HG02885 (cell line): ENCODE measurements at regions not wholly inside any gene's neighbourhood (a gene's known extent, or its start where the extent isn't known, plus 50 kb on each side); places are given as distances from the start of the nearest gene placed in this dataset.

ENCODE experiments used
- ATAC-seq: cut with Tn5 transposase; IDR thresholded peaks from one replicate; pipeline ENCODE4 v1.9.1; 2021; ENCODE audit warnings: mild to moderate bottlenecking; ENCODE audit not compliant: unreplicated experiment, poor library complexity

GRCh38 chr4:187286525-187286924, 562.9 kb upstream of the FAT1 start:
- ATAC-seq: no peak

- no peak for ATAC-seq
Measured at GRCh38 chr4:187289371-187289770, 565.7 kb upstream of the FAT1 start.

GRCh38 chr4:187294861-187295260, 571.2 kb upstream of the FAT1 start:
- ATAC-seq: no peak

DNA sequence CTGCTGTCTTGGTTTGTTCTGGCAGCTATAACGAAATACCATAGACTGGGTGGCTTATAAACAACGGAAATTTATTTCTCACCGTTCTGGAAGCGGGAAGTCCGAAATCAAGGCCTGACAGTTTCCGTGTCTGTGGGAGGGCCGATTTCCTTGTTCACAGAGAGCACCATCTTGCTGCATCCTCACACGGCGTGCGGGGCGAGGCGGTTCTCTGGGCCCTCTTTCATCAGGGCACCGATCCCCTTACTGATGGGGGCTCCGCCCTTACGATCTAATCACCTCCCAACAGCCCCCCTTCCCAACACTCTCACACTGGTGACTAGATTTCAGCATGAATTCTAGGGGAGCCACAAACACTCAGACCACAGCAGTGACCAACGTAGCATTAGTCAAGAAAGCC, 578.3 kb upstream of the FAT1 start:
- no peak for ATAC-seq

GRCh38 chr4:187302457-187303150, 578.9 kb upstream of the FAT1 start:
- ATAC-seq: no peak

- ATAC-seq: no peak
Measured at GRCh38 chr4:187304133-187304532, 580.5 kb upstream of the FAT1 start.

DNA sequence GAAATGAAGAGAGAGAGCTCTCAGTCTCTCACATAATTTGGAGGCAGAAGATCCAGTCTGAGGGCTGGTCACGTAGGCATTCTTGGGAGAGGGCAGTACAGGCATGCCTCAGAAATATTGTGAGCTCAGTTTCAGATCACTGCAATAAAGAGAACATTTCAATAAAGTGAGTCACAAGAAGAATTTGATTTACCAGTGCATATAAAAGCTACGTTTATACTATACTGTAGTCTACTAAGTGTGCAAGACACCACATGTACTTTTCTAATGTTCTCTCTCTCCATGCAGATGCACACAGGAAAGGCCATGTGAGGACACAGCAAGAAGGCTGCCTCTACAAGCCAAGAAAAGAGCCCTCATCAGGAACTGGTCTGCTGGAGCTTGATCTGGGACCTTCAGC, 583.5 kb upstream of the FAT1 start:
- ATAC-seq: no peak

GRCh38 chr4:187309456-187309855, 585.8 kb upstream of the FAT1 start:
- no peak for ATAC-seq

GRCh38 chr4:187312299-187312698, 588.6 kb upstream of the FAT1 start:
- ATAC-seq: no peak

- ATAC-seq: no peak
Measured at GRCh38 chr4:187317799-187318198, 594.1 kb upstream of the FAT1 start.

DNA sequence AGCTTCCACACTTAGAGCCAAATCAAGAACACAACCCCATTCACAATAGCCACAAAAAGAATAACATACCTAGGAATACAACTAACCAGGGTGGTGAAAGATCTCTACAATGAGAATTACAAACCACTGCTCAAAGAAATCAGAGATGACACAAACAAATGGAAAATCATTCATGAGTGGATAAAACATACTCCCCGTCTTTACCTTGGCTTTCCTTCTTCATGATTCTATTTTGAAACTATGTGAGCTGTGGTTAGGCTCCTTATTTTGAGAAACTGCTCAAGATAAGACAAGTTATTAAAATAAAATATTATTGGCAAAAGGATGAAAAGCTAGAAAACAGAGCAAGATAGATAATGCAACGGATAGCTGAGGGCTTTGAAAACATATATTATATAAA, 598.1 kb upstream of the FAT1 start:
- no peak for ATAC-seq

GRCh38 chr4:187332141-187332540, 608.5 kb upstream of the FAT1 start:
- no peak for ATAC-seq

DNA sequence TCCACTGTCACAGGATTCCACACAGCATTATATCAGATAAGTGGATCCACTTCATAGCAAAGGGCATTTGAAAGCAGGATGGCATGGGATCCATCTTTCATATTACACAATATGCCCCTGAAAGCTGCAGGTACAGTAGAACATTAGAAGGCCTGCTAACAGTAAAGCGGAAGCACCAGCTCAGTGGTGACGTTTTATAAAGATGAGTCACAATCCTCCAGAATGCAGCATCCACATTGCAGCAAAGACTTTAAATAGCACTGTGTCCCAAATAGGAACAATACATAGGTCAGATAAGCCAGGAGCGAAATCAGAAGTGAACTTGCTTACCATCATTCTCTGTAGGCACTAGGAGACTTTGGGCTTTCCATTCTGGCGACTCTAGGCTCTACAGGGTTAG, 609.5 kb upstream of the FAT1 start:
- ATAC-seq: no peak

GRCh38 chr4:187335339-187335738, 611.7 kb upstream of the FAT1 start:
- ATAC-seq: no peak

DNA sequence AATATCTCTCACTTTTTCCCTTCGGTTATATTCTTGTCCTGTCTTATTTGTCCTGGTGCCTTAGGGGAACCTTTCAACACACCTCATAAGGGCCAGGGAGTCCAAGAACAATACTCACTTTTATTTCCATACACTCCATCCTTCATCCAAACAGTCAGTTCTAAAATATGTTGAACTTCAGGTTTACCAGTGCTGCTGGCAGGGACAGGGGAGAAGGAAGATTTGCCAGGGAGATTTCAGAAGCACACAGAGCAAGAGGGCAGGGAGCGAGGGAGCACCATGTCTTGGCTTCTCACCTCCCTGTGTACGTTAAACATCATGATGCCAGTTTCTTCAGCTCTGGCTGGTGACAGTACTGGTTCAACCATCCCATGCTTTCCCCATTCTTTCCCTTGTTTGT, 631.1 kb upstream of the FAT1 start:
- ATAC-seq: no peak

DNA sequence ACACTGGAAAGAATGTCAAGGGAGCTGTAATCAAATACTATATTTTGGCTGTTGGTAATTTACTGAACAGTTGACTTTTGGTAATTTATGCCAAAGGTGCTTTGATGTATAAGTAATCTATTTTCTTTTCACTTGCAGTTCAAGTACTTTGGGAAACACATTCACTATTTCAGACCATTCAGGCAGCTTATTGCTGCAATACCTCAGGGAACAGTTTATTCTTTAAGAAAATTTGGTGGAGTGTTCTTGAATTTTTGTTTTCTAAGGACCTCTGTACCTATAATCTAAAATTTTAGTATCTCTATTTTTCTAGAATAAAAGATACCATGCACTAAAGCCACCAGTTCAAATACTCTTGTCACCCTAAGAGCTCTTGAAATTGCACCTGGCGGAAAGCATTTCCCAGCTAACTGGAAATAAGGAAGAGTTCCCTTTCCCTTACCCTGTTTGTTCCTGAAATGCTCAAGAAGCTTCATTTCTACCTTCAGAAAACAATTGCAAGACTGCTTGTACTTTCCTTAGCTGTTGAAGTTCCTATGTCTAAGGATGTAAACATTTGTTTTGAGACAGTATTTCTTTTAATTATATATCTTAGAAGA, 633.5 kb upstream of the FAT1 start:
- ATAC-seq: no peak

GRCh38 chr4:187357821-187358220, 634.2 kb upstream of the FAT1 start:
- ATAC-seq: no peak

GRCh38 chr4:187362937-187363857, 632.4 kb upstream of the ZFP42 start:
- no peak for ATAC-seq

- no peak for ATAC-seq
Measured at GRCh38 chr4:187364401-187364800, 631.2 kb upstream of the ZFP42 start.

DNA sequence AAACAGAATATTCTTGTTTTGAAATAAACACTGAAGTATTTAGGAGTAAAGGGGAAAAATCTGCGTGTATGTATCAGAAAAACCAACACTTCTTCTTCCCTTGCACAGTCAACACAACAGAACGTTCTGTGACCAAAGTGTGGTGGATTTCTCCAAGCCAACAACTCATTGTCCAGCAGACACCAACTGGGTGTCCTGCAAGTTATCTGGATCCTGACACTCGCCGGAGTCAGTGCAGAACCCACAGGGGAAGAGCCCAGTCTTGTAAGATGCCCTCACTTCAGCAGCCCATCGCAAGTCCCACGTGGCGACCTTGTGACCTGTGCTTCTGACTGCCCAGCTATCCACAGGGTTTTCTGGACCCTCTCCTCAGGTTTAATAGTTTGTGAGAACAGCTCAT, 630.7 kb upstream of the ZFP42 start:
- ATAC-seq: no peak

DNA sequence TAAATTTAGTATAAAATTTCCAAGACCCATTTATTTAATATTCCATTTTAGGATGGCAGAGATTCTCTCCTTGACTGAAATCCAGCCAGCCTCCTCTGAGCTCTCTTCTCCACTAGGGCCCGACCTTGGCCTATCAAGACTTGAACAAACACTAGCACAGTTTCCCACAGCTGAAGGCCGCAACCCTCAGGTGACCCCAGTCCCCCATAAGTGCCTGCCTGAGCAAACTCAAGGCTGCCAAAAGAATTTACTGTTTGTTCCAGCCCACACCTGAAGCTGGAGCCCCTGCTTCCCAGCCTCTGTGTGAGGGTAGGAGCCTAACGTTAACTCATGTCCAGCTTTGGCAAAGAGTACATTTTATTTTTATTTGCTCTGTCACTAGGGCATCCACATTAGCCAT, 629.0 kb upstream of the ZFP42 start:
- ATAC-seq: no peak
